Activated CD4-positive, alpha-beta T cell treated with anti-CD3 and anti-CD28 coated beads, Interleukin-2, Interleukin-6, amounts not matched to agents 100 ng/mL and 50 ng/mL, durations not matched to agents 16 hours and 8 hours (primary cell): ENCODE measurements at regions not wholly inside any gene's neighbourhood (a gene's known extent, or its start where the extent isn't known, plus 50 kb on each side); places are given as distances from the start of the nearest gene placed in this dataset.

Source experiments
- DNase-seq: peaks from one replicate; pipeline ENCODE4 v3.0.0-alpha.2; 2020

DNA sequence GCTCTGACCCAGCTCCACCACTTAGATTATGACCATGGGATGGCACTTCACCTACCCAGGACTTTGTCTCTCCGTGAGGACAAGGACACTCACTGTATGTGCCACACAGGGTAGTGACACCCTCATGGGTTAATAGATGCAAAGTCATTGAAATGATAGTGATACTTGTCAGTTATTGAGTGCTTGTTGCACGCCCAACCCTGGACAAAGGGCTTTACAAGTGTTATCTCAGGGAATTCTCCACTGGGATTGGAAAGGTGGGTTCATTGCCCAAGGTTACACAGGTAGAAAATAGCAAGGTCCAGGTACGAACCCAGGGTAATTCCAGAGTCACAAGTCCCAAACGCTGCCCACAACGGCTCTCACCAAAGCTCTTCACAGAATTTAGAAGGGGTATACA lies 158.2 kb downstream of the TRIM29 start:
- DNase-seq: no peak

DNA sequence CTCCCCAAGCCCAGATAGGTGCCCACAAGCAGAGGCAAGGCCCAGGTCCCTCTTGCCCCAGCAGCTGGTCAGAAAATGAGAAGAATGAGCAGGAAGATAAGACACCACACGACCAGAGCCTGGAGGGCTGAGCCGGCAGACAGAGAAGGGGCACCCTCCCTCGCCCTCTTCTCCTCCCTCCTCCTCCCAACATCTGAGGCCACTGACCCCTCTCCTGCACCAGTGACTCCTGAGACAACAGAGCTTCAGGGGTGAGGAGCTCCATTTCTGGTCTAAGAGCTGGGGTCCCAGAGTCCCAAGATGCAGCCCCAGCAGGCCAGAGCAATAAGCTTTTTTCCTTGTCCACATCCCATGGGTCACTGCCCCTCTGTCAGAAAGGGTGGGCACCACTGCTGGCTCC lies 159.2 kb downstream of the TRIM29 start:
- DNase-seq: no peak

DNA sequence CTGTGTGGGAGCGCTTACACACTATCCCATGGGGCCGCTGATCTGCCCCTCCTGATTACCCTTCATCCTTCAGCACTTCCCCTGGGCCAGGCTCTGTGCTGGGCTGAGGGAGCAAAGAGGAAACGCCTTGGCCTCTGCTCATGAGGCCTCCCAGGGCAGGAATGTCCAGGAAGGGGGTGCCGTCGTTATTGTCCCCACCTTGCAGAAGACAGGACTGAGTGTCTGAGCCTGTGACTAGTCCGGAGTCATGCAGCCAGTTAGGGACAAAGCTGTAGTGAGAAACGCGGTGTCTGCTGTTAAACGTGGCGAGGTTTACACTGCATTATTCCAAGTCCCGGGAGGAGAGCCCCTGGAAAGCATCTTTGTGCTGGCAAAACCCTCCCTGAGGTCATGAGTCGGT lies 160.0 kb downstream of the TRIM29 start:
- no peak for DNase-seq

DNA sequence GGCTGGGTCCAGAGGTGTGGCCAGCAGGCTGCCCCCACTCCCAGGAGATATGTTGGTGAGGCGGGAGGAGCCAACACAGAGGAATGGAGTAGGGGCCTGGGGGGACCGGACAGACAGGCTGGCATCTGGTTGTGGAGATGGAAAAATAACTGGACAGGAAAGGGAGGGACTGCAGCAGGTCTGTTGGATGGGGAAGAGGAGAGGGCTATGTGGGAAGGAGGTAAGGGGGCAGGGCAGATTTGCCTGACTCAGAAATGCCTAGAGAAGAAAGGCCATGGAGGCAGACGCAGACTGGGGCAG lies 160.4 kb downstream of the TRIM29 start:
- DNase-seq: no peak

DNA sequence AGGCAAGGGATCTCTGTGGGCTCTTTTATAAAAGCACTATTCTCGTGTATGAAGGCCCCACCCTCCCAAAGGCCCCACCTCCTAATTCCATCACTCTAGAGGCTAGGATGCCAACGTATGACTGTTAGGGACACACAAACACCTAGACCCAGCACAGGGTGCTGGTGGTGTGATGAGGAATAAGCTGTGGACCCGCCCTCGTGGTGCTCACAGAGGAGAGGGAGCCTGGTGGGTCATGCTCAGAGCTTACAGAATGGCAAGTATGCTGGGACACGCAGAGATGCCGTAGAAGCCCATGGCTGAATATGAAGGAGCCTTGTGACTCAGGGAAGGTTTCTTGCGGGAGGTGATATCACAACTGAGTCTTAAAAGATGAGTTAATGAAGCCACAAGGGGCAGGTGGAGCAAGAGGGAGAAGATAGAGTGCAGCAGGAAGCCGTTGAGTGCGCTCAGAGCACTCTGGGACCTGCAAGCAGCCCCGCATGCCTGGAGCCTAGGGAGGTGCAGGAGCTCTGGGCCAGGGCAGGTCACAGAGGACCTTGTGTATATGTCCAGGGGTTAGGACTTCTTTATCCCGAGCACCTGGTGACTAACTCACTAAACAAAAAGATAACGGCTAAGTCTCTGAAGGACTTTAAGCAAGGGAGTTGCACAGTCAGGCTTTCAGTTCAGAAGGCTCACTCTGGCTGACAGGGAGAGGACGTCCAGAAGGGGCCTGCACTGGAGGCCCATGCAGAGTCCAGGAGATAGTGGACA lies 160.9 kb downstream of the TRIM29 start:
- DNase-seq: no peak

DNA sequence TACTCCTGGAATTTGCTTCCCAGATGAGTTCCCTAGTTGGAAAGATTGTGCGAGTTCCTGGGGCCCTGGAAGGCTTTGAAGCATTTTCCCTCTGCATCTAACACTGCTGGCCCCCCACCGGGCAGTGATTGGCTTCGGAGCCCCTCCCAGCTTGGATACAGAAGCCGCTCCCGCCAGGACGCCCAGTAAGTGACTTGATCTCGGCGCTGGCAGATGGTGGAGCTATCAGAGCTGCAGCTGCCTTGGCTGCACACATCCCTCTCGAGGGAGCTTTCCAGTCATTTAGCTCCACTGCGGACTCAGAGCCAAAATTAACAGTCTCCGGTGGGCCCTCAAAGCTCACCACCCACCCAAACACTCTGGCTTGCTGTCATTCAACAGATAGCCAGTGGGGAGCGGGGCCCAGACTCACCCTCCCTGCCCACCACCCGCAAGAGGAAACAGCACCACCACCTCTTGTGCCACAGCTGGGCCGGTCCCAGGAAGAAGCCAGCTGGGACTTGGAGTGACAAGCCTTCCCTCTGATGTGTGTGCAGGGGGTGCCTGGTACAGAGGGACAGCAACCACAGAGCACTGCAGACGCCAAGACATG lies 162.3 kb downstream of the TRIM29 start:
- DNase-seq: no peak

DNA sequence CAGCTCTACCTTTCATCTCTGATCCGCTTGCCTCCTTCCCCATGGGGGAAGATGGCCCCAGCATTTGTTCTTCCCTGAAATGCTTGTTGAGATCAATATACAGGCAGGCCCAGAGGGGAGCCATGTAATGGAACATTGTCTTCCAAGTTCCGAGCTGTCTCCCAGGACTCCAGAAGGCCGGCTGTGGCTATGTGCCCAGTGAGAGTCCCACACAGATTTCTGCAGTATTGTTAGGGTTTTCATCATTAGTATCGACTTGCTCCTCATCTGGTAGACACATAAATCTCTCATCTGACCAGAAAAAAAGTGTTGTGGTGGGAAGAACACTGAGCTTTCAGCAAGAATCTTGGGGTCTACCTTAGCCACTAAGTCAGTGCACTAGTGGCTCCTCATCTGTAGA lies 163.4 kb downstream of the TRIM29 start:
- no peak for DNase-seq

DNA sequence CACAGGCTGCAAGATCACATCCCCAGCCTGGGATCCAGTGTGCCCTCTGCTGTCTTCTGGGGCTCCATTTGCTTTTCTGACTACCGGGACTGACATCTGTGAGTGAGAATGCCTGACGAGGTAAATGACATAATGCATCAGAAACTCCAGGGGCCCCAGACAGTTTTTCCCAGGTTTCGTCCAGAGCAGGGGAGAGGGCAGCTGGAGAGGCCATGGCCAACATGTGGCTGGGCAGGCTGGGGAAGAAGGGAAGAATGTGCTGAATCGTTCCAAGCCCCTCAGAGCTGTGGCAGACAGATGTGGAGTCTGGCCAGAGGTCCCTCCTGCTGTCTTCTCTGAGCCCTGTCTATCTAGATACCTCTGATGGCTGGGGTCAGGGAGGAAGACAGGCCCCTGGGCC lies 163.9 kb downstream of the TRIM29 start:
- DNase-seq: no peak

DNA sequence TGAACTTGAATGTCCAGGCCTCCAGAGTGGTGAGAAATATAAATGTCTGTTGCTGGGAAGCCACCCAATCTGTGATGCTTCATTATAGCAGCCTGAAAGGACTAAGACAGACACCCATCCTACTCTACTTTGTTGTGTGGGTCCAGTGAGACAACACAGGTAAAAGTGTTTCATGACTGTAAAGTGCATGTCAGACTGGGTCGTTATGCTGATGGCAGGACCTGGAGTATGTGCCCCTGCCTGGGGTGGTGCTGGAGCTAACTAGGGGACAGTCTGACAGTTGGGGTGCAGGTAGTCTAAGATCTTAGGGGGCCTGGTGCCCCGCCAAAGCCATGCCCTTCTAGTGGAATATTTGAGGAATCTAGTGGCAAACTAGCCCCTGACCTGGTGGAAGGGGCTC lies 165.6 kb downstream of the TRIM29 start:
- DNase-seq: no peak

DNA sequence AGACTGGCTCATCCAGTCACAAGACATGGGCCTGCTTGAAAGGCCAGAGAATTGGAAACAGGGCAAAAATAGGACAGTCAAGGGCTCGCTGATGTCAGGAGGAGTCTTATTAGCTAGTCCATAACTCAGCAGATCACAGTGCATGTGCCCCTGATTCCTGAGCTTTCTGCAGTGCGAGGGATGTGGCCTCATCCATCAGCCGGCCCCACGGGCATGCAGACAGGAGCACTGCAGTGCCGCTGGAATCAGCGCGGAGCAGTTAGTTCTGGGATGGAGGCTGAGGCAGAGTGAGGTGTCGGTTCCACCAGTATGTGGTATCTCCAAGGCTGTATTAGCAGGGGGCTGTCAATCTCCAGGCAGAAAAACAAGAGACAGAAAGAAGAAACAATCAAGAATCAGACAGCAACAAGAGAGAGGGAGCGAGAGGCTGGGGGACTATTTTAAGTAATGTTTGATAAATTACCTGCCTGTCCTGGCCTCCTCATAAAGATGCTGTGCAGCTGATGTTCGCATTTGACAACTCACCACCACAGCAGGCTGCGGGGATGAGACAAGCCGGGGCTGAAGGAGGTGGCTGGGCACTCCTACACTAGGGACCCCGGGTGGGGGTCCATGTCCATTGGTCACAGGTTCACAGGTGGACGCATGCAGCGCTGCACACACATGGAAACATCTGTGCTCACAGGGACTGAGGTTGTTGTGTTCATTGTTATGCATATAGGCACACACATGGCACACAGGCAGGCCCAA lies 167.2 kb downstream of the TRIM29 start:
- no peak for DNase-seq

DNA sequence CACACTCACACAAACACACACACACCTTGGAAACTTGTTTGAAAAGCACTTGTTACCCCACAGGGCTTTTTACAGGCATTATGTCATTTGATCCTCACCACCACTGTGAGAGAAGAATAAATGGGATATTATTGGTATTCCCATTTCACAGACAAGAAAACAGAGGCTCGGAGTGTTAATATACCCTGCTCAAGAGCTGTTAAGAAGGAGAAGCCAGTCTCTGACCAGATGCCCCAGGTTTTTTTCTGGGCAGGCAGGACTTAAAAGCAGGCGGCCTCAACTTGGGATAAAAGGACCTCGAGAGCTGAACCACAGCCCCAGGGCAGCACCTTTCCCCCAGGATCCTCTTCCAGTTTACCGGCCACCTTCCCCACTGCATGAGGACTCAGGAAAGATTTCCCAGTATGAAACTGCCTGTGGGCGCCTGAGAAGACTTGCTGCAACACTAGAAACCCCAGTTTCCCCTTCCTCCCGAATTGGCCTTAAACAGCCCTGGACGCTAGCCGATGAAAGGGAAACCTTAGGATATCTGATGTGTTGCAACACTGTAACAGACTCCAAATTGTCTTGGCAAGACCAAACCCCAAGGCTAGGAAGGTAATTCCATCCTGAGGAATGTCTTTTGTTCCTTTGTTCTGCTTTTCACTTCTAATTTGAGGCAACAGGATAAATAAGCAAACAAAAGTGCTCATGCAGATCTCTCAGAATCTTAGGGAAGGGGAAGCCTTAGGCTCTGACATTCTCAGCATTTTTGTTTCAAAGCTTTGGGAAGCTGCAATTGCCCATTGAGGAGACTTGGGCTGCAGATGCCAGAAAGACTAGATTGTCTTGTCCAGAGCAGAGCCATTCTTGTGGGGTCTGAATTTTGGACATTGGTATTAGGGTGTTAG lies 173.5 kb downstream of the TRIM29 start:
- DNase-seq: no peak

DNA sequence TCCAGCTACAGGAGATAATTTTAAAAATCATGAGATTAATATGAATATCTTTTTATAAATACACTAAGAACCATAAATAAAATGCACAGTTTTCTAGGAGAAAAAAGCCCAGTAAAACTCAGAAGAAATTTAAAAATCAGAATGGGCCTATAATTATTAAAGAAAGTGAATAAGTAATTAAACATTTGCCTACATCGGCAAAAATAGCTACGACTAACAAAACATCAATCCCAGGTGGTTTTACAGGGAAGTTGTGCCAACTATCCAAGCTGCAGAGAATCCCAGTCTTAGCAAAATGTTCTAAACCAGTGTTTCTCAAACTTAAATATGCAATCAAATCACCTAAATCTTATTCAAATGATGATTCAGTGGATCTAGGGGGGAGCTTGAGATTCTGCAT lies 180.0 kb downstream of the TRIM29 start:
- no peak for DNase-seq

DNA sequence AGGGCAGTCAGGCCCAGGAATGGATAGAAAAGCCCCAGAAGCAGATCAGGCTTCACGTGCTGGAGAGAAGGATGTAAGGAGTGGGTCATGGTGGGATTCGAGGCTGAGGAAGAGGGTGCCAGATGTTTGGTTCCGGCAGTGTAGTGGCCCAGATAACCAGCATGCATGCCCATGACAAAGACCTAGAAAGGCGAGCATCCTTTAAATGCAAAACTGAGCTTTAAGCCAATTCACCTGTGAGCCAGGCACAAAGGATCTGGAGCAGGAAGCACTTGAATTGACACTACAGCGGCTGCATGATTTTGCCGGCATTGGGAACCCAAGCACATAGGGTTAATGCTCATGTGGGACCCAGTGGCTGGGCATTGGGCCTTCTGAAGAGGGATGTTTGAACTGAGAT lies 185.5 kb downstream of the TRIM29 start:
- no peak for DNase-seq

DNA sequence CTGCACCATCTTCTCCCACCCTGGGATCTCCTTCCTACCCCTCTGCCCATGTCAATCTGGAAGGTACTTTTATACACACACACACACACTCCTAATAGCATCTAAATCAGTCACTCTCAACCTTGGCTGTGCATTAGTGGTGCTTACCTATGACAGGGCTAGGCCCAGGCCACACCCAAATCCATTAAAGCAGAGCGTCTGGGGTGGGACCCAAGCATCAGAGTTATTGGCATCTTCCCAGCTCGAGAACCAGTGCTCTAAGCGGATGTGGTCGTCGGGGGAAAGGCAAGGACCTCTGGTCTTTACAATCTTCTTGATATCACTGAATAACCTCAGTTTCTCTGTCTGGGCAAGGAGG lies 194.6 kb downstream of the TRIM29 start:
- no peak for DNase-seq

DNA sequence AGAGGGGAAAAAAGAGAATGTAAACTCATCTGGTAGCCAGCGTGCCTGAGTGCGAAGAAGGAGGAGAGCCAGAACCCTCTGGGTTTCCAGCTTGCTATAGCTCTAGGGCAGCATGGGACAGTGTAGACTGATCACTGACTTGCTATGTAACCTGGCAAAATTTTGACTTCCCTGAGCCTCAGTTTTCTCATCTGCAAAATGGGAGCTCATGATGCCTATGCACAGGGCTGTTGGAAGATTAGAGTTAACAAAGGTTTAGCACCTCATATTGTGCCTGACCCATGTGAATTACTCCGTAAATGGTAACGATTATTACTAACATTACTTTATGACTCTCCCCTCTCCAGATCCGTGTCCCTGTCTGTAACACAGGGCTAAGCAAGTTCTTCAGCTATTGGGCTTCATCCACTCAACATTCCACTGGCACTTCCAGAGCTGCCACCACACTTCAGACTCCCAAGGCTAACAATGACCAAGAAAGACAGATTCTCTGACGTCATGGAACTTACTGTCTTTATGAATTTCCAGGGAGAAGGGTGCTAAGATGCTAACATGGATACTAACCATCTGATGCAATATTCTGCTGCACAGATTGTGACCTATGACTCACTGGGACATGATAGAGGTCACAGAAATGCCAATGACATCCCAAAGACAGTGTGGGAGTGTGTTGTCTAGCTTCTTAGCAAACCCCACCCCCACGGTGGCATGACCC lies 195.2 kb downstream of the TRIM29 start:
- no peak for DNase-seq

DNA sequence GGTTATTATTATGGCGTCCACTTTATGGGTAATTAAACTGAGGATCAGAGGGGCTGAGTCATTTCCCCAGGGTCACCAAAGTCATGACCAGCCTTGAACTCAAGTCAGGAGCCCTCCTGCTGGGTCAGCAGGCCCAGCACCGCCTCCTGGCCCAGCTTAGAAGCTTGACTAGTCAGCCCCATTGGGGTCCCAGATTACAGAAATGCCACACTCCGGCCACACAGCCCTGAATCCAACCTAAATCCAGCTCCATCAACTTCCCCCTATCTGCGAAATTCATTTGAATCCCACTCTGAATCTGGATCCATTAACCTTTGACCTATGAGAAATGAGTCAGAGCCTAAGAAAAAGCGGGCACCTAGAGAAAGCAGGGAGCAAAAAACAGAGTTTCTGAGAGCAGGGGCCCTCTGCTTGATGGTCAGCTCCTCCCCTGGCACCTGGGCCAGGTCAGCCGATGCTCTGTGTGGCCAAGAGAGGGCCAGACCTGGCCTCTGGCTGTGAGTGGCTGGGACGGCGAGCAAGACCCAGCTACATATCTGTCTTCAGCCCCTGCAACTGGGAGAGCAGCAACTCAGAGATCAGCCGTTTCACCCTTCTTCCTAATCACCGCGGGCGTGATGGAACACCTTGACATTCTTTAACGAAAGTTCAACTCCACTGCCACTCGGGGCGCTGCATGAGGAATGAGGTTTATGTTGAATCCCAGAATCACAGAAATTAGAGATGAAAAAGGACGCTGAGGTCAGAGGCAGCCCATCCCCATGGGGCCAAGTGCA lies 196.1 kb downstream of the TRIM29 start:
- DNase-seq: no peak

DNA sequence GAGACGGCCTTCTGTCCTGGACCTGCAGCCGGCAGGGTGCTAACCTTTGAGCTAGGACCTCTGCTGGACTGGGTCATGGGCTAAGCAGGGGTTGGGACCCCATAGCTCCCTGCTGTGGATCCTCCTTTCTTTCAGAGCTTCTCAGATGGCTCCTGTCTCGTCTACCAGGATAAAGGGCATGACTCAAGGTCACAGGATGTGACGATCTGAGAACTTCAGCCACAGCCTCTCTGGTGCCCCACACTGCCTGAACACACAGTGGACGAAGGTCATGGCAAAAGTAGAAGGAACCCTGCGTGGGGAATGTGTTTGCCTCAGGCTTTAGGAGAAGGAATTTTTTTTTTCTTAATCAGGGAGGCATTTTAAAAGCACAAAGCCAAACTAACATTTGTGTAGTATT lies 196.7 kb downstream of the TRIM29 start:
- DNase-seq: no peak

DNA sequence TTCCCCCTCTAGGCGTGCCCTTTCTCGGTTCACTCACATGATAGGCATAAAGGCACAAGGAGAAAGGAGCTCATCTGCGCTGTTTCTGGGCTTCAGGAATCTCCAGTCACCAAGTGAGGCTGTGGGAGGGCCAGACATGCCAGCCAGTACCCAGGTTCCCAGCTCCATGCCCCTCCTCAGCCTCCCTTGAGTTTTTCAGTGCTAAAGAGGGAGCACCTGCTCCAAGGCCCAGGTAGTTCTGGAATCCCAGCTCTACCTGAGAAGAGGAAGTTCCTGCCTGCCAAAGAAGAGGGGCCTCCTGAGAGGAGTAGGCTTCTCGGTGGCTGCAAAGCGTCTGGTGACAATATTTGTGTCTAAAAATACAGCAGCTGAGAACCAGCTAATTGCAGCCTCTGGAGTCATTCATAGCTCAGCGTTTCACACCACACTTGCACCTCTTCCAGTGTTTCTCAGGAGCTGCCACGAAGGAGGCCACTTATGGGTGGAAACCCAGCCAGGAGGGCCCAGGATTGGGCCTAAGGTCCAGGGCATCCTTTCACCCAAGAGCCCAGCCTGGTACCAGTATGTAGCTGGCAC lies 197.4 kb downstream of the TRIM29 start:
- DNase-seq: no peak

DNA sequence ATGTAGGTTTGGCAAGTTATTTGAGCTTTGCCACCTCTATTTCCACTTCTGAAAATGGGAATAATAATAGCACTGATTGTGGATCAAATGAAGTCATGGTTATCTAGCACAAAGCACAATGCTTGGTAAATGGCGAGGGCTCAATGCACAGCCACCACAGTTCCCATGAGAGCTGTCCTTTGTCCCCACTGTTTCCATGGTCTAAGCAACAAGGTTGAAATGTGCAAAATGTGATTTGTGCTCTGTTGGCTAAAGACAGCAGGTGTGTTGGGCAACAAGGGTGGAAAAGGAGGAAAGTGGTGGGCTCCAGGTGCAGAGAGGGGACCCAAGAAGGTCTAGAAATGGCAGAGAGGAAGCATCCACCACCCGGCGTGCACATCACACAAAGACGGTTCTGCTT lies 200.5 kb downstream of the TRIM29 start:
- no peak for DNase-seq

DNA sequence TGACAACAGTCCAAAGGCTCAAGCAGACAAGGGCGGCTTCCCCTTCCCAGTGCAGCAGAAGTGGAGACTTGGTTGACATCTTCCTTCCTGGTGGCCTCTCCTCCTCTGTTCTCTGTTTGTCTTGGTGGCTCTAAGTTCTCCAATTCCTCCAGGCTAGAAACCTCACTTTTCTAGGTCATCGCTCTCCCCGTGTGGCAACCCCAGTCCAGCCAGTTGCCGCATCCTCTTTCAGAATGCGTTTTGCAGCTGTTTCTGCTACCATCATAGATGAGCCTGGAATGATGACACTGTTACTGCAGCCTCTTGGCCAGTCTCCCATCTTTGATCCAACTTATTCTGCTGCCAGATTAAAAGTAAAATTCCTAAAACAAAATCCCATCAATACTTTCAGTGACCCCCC lies 201.5 kb downstream of the TRIM29 start:
- DNase-seq: no peak

DNA sequence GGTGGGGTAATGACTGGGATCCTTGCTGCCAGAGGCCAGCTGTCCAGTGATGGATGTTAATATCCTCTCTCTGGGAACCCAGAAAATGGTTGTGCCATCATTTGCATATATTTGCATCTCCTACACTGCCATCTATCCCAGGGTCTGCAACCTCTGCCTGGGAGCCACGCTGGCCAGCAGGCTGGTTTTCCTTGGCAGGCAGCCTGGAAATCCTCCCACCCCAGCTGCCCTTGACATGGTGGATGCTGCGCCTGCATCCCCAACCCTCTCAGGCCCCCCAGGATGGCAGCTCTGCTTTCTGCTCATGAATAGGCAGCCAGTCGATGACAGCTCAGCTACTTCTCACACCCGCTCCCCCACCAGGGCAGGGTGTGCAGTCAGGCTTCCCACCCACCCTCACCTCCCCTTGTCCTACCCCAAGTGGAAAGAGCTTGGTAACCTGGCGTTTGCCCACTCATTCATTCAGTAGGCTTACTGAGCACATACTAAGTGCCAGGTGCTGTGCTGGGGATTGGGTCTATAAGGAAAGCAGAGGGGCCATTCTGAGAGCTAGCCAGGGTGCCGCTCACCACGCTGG lies 202.5 kb downstream of the TRIM29 start:
- DNase-seq: no peak
